KMS-11 (cell line): ENCODE measurements at regions not wholly inside any gene's neighbourhood (a gene's known extent, or its start where the extent isn't known, plus 50 kb on each side); places are given as distances from the start of the nearest gene placed in this dataset.

ENCODE experiments used
- H2AFZ ChIP-seq: fragments of 200-600 bp; sonication (generic); 2 replicates; pipeline ENCODE4 v1.6.1; 2016; ENCODE audit warnings: antibody characterized with exemption, mixed run types, low read depth
- H3K27ac ChIP-seq: fragments of 200-600 bp; sonication (generic); 2 replicates; pipeline ENCODE4 v1.6.1; 2016; ENCODE audit warnings: mild to moderate bottlenecking, mixed run types
- H3K27me3 ChIP-seq: fragments of 200-600 bp; sonication (generic); 2 replicates; pipeline ENCODE4 v1.6.1; 2017; ENCODE audit warnings: mild to moderate bottlenecking, low read depth, mixed run types, moderate library complexity; ENCODE audit not compliant: insufficient read depth
- H3K36me3 ChIP-seq: fragments of 200-600 bp; sonication (generic); 2 replicates; pipeline ENCODE4 v1.6.1; 2017; ENCODE audit warnings: mild to moderate bottlenecking, mixed run types; ENCODE audit not compliant: insufficient read depth
- H3K4me1 ChIP-seq: fragments of 200-600 bp; sonication (generic); 2 replicates; pipeline ENCODE4 v1.6.1; 2016; ENCODE audit warnings: mild to moderate bottlenecking, low read depth, mixed run types; ENCODE audit not compliant: poor library complexity, severe bottlenecking
- H3K4me2 ChIP-seq: fragments of 200-600 bp; sonication (generic); 2 replicates; pipeline ENCODE4 v1.7.0; 2016; ENCODE audit warnings: mild to moderate bottlenecking, mixed run types
- H3K4me3 ChIP-seq: fragments of 200-600 bp; sonication (generic); IDR thresholded peaks from 2 replicates; pipeline ENCODE4 v1.6.1; 2017; ENCODE audit warnings: low read depth, low read length, mixed read lengths; ENCODE audit not compliant: insufficient read depth
- H3K79me2 ChIP-seq: fragments of 200-600 bp; sonication (generic); 2 replicates; pipeline ENCODE4 v1.6.1; 2016; ENCODE audit warnings: low read depth, mixed run types; ENCODE audit not compliant: insufficient read depth
- H3K9ac ChIP-seq: fragments of 200-600 bp; sonication (generic); 2 replicates; pipeline ENCODE4 v1.6.1; 2016; ENCODE audit warnings: mild to moderate bottlenecking, mixed run types
- H4K20me1 ChIP-seq: fragments of 200-600 bp; sonication (generic); 2 replicates; pipeline ENCODE4 v1.6.1; 2016; ENCODE audit warnings: mild to moderate bottlenecking, mixed run types; ENCODE audit not compliant: insufficient read depth
- TF ChIP-seq, protein P1 (sequence below): fragments of 200-600 bp; sonication (generic); conservative IDR thresholded peaks from 2 replicates; pipeline ENCODE4 v1.6.1; 2017; ENCODE audit warnings: low read depth, mild to moderate bottlenecking, antibody characterized with exemption, low read length, moderate library complexity, mixed read lengths

DNA sequence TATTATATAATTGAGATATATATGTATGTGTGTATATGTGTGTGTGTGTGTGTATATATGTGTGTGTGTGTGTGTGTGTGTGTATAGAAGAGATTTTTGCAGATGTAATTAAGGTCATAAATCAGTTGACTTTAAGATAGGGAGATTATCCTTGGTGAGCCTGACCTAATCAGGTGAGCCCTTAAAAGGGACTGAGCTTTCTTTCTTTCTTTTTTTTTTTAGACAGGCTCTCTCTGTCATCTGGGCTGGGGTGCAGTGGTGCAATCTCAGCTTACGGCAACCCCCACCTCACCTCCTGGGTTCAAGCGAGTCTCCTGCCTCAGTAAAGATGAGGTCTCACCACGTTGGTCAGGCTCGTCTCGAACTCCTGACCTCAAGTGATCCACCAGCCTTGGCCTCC lies 155.1 kb upstream of the RASGEF1B start:
- Histone ChIP-seq H4K20me1 (no peaks in the 10 kb centered on the region), H3K4me3 (no peak overlapping the region), H3K27ac (no peak overlapping the region), H3K4me2 (no peak overlapping the region), H3K27me3 (no peaks in the 10 kb centered on the region), H2AFZ (no peak overlapping the region), H3K79me2 (no peaks in the 10 kb centered on the region), H3K4me1 (peaks cover 95% of the 10 kb centered on the region), H3K36me3 (no peaks in the 10 kb centered on the region), H3K9ac (no peak overlapping the region)
- TF ChIP-seq, protein P1, sequence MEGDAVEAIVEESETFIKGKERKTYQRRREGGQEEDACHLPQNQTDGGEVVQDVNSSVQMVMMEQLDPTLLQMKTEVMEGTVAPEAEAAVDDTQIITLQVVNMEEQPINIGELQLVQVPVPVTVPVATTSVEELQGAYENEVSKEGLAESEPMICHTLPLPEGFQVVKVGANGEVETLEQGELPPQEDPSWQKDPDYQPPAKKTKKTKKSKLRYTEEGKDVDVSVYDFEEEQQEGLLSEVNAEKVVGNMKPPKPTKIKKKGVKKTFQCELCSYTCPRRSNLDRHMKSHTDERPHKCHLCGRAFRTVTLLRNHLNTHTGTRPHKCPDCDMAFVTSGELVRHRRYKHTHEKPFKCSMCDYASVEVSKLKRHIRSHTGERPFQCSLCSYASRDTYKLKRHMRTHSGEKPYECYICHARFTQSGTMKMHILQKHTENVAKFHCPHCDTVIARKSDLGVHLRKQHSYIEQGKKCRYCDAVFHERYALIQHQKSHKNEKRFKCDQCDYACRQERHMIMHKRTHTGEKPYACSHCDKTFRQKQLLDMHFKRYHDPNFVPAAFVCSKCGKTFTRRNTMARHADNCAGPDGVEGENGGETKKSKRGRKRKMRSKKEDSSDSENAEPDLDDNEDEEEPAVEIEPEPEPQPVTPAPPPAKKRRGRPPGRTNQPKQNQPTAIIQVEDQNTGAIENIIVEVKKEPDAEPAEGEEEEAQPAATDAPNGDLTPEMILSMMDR = no peak

DNA sequence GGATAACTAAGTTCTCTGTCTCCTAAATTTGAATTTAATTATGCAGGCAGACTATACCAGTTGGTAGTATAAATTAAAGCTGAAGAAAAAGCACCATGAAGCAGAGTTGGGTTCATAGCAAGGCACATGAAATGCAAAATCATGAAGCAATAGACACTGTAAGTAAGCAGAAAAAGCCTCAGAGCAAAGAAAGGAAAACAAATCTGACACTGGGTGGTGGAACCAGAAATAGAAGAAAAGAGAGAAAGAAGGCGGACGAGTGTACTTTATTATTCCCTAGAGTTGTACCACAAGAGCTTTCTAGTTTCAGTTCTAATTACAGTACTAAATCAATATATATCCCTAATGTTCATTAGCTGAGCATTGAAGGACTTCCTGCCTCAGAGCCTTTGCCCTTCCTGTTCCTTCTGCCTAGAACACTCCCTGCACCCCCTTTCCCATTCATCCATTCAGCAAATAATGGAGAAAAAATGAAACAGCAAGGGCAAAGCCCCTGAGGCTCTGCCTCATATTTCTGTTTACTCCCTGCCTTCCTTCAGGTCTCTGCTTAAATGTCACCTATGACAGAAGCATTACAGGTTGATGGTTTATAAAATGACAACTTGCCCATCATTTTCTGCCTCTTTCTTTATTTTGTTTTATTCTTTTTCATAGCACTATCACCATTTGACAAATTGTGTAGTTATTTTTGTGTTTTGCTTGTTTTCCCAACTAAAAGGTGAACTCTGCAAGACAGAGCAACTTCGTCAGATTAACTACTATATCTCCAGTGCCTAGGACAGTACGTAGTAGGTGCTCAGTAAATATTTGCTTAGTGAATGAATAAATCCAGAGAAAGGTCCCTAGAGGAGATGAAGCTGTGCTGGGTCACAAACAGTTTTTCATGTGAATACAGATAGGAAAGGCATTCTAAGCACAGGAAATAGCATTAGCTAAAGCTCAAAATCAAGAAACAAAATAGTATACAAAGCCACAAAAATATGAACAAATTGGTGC lies 154.0 kb upstream of the RASGEF1B start:
- Histone ChIP-seq H3K4me2 (peak overlapping the region; percentile 91), H3K4me1 (peaks cover 95% of the 10 kb centered on the region), H4K20me1 (no peaks in the 10 kb centered on the region), H3K27me3 (no peaks in the 10 kb centered on the region), H3K36me3 (no peaks in the 10 kb centered on the region), H2AFZ (peak overlapping the region; percentile 31; the same call in 1 of the 2 replicates), H3K79me2 (no peaks in the 10 kb centered on the region), H3K27ac (peak overlapping the region; percentile 61), H3K4me3 (peak overlapping the region; percentile 45), H3K9ac (peak overlapping the region; percentile 15; the same call in 1 of the 2 replicates)
- TF ChIP-seq, protein P1 = no peak

DNA sequence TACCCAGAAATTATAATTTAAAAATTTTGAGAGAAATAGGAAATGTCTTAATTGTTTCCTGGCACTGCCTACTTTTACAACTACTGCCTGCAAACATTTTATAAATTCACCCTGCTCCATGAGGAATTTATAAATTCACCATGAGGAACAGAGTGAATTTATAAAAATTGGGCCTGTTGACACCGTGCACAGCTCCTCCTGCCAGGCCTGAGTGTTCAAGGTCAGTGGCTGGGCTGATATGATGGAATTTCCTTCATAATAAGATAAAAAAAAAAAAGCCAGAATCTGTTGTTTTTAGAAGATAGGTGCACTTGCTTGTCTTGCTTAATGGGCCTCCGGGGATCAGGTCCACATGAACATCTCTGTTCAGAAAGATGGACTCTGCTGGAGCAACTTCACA lies 151.7 kb upstream of the RASGEF1B start:
- no peak overlapping the region for H3K4me3 ChIP-seq
- peak overlapping the region; percentile 91; the same call in 1 of the 2 replicates for H3K4me2 ChIP-seq
- no peaks in the 10 kb centered on the region for H3K36me3 ChIP-seq
- TF ChIP-seq, protein P1 = no peak
- peaks cover 73% of the 10 kb centered on the region for H3K4me1 ChIP-seq
- no peak overlapping the region for H3K27ac ChIP-seq
- no peaks in the 10 kb centered on the region for H4K20me1 ChIP-seq
- H2AFZ ChIP-seq = no peak overlapping the region
- H3K9ac ChIP-seq = no peak overlapping the region
- H3K79me2 ChIP-seq = no peaks in the 10 kb centered on the region
- H3K27me3 ChIP-seq = no peaks in the 10 kb centered on the region

DNA sequence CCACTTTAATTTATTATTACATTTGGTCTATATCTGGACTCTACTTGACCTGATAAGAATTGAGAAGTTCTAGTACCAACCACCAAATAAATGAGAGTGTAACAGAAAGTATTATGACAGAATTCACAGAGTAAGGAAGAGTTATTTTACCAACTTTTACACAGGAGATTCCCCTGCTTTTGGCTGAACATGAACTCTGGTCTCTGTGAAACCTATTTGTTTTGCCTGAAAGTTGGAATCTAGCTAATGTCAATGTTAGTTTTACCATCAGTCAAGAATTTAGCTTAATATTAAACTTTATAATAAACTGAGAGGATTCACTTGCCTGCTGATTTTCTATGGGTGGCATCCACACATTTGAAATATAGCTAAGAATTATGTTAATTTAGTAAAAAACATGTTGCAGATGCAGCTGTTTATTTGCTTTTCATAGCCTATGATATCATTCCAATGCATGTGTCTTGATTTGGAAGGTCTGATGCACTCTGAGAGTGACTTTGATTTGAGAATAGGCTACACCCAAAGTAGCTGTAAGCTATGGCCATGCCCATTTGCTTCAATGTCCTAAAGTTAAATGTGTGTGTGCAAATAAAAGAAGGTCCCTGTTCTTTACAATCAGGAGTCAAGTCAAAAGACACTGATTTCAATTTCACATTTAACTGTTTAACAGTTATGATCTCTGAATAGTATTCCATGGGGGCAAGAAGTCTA lies 150.9 kb upstream of the RASGEF1B start:
- Histone ChIP-seq H3K4me3 (no peak overlapping the region), H2AFZ (no peak overlapping the region), H3K27ac (no peak overlapping the region), H3K79me2 (no peaks in the 10 kb centered on the region), H3K4me2 (peak overlapping the region; percentile 45; the same call in 1 of the 2 replicates), H3K4me1 (peaks cover 65% of the 10 kb centered on the region), H3K9ac (no peak overlapping the region), H4K20me1 (no peaks in the 10 kb centered on the region), H3K36me3 (no peaks in the 10 kb centered on the region), H3K27me3 (no peaks in the 10 kb centered on the region)
- TF ChIP-seq, protein P1 = no peak
